ENCODE measurements at regions not wholly inside any gene's neighbourhood (a gene's known extent, or its start where the extent isn't known, plus 50 kb on each side); places are given as distances from the start of the nearest gene placed in this dataset.
"Not testable (repeated sequence)": the region's sequence is repeated elsewhere in the genome, so short reads cannot be mapped to it uniquely, and the experiment has no call there.

DNA sequence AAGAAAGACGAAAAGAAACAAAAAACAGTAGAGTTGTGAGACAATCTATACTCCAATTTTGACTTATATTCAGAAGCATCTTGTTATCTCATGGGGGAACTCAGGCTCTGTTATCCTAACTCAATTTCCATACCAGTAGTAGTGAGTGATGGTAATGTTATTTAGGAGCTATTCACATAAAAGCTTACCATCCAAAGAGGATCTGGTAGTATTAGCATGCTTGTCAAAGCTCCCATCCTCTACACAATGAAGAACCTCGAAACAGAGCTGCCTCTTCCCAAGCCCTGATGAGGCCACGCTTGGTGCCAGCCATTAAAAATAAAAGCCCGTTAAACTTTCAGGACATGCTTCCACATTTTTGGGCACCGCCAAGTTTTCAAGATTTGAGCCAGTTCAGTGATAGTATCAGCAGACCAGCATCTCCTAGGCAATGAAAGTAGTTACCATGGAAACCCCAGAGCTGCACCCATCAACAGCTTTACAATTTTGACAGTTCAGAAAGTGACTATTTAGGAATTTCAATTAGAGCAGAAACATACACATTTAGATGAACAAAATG is 173.3 kb downstream of the CD83 start:
- no peak for DNase-seq (ENCODE audit: low spot score)
- TF ChIP-seq CTCF (IDR thresholded peaks at IDR 0.05), result no peak
- H3K4me3 ChIP-seq, result no peak overlapping the region
- no peak overlapping the region for H3K27ac ChIP-seq

GRCh38 chr6:14291331-14291730 is 173.8 kb downstream of the CD83 start:
- no peak overlapping the region for H3K27ac ChIP-seq
- no peak for TF ChIP-seq CTCF (IDR thresholded peaks at IDR 0.05)
- no peak for DNase-seq (ENCODE audit: low spot score)
- no peak overlapping the region for H3K4me3 ChIP-seq

GRCh38 chr6:14292119-14292518 is 174.5 kb downstream of the CD83 start:
- no peak overlapping the region for H3K4me3 ChIP-seq
- no peak for TF ChIP-seq CTCF (IDR thresholded peaks at IDR 0.05)
- H3K27ac ChIP-seq, result no peak overlapping the region
- no peak for DNase-seq (ENCODE audit: low spot score)

GRCh38 chr6:14294270-14294951 is 176.8 kb downstream of the CD83 start:
- Histone ChIP-seq H3K4me3 (no peak overlapping the region), H3K27ac (no peak overlapping the region)
- TF ChIP-seq CTCF (IDR thresholded peaks at IDR 0.05), result no peak
- no peak for DNase-seq (ENCODE audit: low spot score)

- not testable (repeated sequence) for H3K4me3 ChIP-seq; H3K27ac ChIP-seq; DNase-seq (ENCODE audit: low spot score)
These were observed 179.1 kb downstream of the CD83 start for GRCh38 chr6:14296698-14297097.

GRCh38 chr6:14297118-14297517 is 179.5 kb downstream of the CD83 start:
- not testable (repeated sequence) for H3K27ac ChIP-seq; DNase-seq (ENCODE audit: low spot score); H3K4me3 ChIP-seq

GRCh38 chr6:14300189-14300588 is 182.6 kb downstream of the CD83 start:
- not testable (repeated sequence) for DNase-seq (ENCODE audit: low spot score); H3K27ac ChIP-seq; H3K4me3 ChIP-seq

DNA sequence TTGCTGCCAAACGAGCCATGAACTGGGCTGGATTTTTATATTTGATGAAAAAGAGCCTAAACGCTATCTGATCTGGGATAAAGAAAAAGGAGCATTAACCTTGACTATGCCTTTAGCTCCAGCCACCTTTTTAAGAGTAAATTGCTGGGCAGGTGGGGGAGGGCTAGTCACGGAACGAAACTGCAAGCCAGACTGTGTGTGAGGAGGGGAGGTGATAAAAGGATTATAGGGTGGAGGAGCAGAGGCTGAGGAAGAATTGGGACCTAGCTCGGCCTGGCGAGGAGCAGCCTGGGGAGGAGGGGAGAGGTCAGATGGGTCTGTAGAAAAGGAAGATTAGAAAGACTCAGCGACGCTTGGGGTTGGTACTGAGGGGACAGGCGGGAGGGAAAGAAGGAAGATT is 183.1 kb downstream of the CD83 start:
- not testable (repeated sequence) for DNase-seq (ENCODE audit: low spot score); H3K4me3 ChIP-seq; H3K27ac ChIP-seq

DNA sequence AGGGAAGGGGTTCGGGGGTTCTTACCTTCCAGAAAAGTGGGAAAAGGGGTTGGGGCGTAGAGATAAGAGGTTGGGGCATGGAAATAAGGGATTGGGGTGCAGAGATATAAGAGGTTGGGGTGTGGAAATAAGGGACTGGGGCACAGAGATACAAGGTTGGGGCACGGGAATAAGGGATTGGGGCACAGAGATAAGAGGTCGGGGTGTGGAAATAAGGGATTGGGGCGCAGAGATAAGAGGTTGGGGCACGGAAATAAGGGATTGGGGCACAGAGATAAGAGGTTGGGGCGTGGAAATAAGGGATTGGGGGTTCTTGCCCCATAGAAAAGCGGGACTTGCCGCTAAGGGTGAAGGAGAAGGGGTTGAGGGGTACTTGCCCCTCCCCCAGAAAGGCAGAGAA is 183.9 kb downstream of the CD83 start:
- H3K27ac ChIP-seq; DNase-seq (ENCODE audit: low spot score); H3K4me3 ChIP-seq: not testable (repeated sequence)

DNA sequence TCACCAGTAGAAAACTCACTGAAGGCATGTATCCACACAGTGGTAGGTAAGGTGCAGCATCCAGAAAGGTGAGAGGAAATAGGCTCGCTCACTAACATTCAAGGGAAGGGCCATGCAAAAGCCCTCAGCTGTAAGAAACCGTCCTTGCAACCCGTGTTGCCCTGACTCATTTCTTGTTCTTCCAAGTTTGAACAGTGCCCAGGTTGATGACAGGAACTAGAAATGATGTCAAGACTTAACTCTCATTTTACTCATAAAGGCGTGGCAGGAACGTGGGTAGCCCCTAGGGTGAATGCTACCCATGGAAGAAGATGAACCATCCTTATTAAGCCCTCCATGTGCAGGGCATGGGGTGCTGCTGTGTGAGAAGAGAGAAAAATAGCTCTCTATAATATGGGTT is 187.6 kb downstream of the CD83 start:
- TF ChIP-seq CTCF (IDR thresholded peaks at IDR 0.05), result no peak
- no peak overlapping the region for H3K27ac ChIP-seq
- DNase-seq (ENCODE audit: low spot score), result no peak
- no peak overlapping the region for H3K4me3 ChIP-seq

All from coronary artery (tissue), 2 donors.